ENCODE measurements at regions not wholly inside any gene's neighbourhood (a gene's known extent, or its start where the extent isn't known, plus 50 kb on each side); places are given as distances from the start of the nearest gene placed in this dataset.

DNA sequence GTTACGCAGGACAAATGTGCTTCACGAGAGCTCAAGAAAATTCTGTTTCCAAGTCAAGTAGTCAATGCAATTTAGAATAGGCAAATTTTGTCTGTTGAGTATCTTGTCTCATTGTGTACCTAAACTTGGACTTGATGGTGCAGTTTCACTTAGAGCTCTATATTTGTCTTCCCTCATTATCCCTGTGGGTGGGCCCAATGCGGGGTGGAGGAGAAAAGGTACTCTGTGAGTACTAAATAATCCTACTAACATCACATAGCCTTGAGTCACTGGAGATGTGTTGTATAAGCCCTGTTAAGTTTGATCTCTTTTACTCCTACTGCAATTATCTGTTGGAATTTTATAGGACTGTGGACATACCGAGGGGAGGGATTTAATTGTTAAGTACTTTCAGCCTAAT, 331.2 kb downstream of the METTL15 start:
- TF ChIP-seq, protein P1, sequence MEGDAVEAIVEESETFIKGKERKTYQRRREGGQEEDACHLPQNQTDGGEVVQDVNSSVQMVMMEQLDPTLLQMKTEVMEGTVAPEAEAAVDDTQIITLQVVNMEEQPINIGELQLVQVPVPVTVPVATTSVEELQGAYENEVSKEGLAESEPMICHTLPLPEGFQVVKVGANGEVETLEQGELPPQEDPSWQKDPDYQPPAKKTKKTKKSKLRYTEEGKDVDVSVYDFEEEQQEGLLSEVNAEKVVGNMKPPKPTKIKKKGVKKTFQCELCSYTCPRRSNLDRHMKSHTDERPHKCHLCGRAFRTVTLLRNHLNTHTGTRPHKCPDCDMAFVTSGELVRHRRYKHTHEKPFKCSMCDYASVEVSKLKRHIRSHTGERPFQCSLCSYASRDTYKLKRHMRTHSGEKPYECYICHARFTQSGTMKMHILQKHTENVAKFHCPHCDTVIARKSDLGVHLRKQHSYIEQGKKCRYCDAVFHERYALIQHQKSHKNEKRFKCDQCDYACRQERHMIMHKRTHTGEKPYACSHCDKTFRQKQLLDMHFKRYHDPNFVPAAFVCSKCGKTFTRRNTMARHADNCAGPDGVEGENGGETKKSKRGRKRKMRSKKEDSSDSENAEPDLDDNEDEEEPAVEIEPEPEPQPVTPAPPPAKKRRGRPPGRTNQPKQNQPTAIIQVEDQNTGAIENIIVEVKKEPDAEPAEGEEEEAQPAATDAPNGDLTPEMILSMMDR (conservative IDR thresholded peaks at IDR 0.05; ENCODE audit: low read depth, low read length), result no peak
- no peak overlapping the region for H3K4me3 ChIP-seq (ENCODE audit: low read depth, low read length)
- DNase-seq (ENCODE audit: low read depth), result no peak

DNA sequence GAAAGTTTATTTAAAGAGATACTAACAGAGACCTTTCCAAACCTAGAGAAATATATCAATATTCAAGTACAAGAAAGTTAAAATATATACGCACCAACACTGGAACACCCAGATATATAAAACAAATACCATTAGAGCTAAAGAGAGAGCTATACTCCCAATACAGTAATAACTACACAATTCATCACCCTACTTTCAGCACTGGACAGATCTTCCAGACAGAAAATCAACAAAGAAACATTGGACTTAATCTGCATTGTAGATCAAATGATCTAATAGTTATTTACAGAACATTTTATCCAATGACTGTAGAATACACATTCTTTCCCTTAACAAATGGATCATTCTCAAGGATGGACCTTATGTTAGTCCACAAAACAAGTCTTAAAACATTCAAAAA, 311.9 kb downstream of the METTL15 start:
- no peak overlapping the region for H3K4me3 ChIP-seq (ENCODE audit: low read depth, low read length)
- TF ChIP-seq, protein P1 (conservative IDR thresholded peaks at IDR 0.05; ENCODE audit: low read depth, low read length), result no peak
- no peak for DNase-seq (ENCODE audit: low read depth)

DNA sequence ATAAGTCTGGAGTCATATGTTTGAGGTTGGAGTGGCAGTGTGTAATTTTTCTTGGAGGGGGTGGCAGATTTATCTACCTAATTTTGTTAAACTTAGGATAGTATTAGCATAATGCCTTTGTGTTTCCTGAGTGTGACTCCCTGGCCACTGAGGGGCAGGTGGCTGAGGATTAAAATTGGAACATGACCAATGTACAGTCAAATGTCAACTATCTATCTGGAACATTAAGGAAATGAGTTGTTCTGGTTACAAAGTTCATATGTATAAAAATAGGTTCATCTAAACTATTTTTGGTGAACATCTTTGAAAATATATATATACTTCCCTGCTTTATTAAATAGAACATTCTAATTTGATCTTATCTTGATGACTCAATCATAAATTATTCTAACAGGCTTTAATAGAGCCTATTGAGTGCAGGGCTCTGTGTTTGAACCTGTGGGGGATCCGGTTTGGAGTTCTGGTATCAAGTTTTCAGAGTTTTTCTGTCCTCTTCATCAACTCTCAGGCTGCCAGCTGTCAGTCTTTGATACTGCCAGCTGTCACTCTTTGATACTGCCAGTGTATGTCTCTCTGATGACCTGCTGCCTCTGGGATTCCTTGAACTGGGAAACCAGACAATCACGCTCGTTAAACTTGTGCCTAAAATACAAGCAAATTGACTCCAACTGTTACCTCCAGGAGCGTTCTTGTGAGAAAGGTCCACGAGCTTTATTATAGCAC, 309.6 kb downstream of the METTL15 start:
- TF ChIP-seq, protein P1 (conservative IDR thresholded peaks at IDR 0.05; ENCODE audit: low read depth, low read length), result no peak
- H3K4me3 ChIP-seq (ENCODE audit: low read depth, low read length), result no peak overlapping the region
- DNase-seq (ENCODE audit: low read depth), result no peak

DNA sequence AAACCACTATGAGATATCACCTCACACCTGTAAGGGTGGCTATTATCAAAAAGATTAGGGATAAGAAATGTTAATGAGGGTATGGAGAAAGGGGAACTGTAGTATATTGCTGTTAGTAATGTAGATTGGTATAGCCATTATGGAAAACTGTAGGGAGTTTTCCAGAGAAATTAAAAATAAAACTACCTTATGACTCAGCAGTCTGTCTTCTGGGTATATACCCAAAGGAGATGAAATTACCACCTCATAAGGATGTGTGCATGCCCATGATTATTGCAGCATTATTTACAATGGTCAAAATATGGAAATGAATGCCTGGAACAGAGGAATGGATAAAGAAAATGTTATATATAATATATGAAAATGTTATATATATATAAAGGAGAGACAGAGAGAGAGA, 303.8 kb downstream of the METTL15 start:
- TF ChIP-seq, protein P1 (conservative IDR thresholded peaks at IDR 0.05; ENCODE audit: low read depth, low read length), result no peak
- DNase-seq (ENCODE audit: low read depth), result no peak

DNA sequence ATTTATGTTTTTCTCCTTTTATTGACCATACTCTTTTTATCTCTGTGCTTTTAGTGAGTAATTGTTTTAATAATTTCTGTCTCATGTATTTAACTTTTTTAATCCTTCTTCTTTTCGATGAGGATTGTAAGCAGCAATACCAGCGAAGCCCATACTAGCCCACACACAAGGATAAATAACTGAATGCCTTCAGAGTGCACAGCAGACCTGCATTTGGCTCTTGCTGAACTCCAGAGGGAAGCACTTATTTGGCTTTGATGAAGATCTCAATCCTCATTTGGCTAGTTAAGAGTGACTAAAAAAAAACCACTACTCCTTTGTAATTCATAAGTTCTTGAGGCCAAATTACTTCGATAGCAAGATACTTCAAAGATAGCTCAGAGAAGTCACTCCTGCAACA, 293.3 kb downstream of the METTL15 start:
- TF ChIP-seq, protein P1 (conservative IDR thresholded peaks at IDR 0.05; ENCODE audit: low read depth, low read length), result no peak
- no peak overlapping the region for H3K4me3 ChIP-seq (ENCODE audit: low read depth, low read length)
- DNase-seq (ENCODE audit: low read depth), result no peak

More for the DNA sequence above, 303.8 kb downstream of the METTL15 start:
- no peak overlapping the region for H3K4me3 ChIP-seq (ENCODE audit: low read depth, low read length)

DNA sequence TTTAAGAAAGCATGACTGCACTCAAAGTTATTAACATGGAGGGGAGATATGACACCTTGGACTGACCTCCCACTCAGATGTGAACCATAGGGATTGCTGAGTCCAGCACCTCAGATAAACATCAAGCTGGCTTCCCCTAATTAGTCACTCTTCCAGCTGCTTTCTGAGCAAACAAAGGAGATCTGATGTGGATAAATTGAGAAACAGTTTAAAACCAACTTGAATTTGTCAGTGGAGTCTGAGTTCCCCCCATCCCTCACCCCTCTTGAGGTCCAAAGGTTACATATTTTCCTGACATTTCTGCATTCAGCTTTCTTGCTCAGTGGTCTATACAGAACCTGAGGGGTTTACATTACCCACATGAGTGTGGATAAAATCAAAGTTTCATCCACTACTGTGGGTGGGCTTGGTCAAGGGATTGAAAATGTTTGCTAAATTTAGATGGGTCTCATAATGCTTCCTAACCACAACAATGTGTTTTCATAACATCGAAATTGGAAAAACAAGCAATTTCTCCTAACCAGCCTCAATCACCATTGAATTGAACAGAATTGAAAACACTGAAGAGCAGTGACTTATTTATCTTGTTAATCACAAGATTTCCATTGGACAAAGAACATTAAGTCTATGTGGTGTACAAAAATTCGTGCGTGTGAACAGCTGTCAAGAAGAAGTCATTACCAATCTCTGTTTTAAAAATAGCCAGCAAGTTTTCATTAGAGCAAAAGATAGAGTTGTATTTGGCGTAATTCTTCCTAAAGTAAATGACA, 292.3 kb downstream of the METTL15 start:
- TF ChIP-seq, protein P1 (conservative IDR thresholded peaks at IDR 0.05; ENCODE audit: low read depth, low read length), result no peak
- no peak overlapping the region for H3K4me3 ChIP-seq (ENCODE audit: low read depth, low read length)
- no peak for DNase-seq (ENCODE audit: low read depth)

Measured in epithelial cell of proximal tubule (primary cell).